Colonic mucosa (tissue), 4 donors: ENCODE measurements at regions not wholly inside any gene's neighbourhood (a gene's known extent, or its start where the extent isn't known, plus 50 kb on each side); places are given as distances from the start of the nearest gene placed in this dataset.

Source experiments
- DNase-seq: peaks from one replicate; pipeline ENCODE4 v3.0.0-alpha.2; 2020
- H3K27ac ChIP-seq: fragments of 200-600 bp; one replicate; pipeline ENCODE4 v1.8.0; 2021
- H3K27me3 ChIP-seq: fragments of 200-600 bp; one replicate; pipeline ENCODE4 v1.8.0; 2021
- H3K36me3 ChIP-seq: fragments of 200-600 bp; one replicate; pipeline ENCODE4 v1.8.0; 2021
- H3K4me1 ChIP-seq: fragments of 200-600 bp; one replicate; pipeline ENCODE4 v1.8.0; 2021; ENCODE audit warnings: mild to moderate bottlenecking
- H3K4me3 ChIP-seq: fragments of 200-600 bp; one replicate; pipeline ENCODE4 v1.8.0; 2021
- H3K9ac ChIP-seq, 2 donors: one replicate each; pipeline ENCODE4 v1.7.0; 2013; ENCODE audit warnings: control low read depth in 2 of 2, low read depth in 2 of 2, low read length in 2 of 2
- H3K9me3 ChIP-seq: fragments of 200-600 bp; one replicate; pipeline ENCODE4 v1.8.0; 2021
- intact Hi-C: fragments of 100-400 bp; cut with DNase I; formaldehyde crosslinking; loops from one replicate; pipeline ENCODE4 v1.14.1; 2022
- TF ChIP-seq, protein P1 (sequence below): fragments of 200-600 bp; IDR thresholded peaks from one replicate; pipeline ENCODE4 v1.8.0; 2022; ENCODE audit warnings: antibody characterized with exemption, mild to moderate bottlenecking
- donor health status: healthy.
- donor health status: DM: no; HTN: no; CAD: no.
- donor health status: DM: no; HTN: no; CAD: no.

GRCh38 chr1:219120624-219121544 lies 52.8 kb upstream of the LYPLAL1 start:
- intact Hi-C loops = no loop called here
- Histone ChIP-seq H3K27ac (no peak overlapping the region), H3K27me3 (no peaks in the 10 kb centered on the region), H3K36me3 (no peaks in the 10 kb centered on the region), H3K9me3 (no peaks in the 10 kb centered on the region), H3K9ac (no peak overlapping the region), H3K4me3 (no peak overlapping the region), H3K4me1 (no peaks in the 10 kb centered on the region)
- DNase-seq = peak; percentile 21
- TF ChIP-seq, protein P1, sequence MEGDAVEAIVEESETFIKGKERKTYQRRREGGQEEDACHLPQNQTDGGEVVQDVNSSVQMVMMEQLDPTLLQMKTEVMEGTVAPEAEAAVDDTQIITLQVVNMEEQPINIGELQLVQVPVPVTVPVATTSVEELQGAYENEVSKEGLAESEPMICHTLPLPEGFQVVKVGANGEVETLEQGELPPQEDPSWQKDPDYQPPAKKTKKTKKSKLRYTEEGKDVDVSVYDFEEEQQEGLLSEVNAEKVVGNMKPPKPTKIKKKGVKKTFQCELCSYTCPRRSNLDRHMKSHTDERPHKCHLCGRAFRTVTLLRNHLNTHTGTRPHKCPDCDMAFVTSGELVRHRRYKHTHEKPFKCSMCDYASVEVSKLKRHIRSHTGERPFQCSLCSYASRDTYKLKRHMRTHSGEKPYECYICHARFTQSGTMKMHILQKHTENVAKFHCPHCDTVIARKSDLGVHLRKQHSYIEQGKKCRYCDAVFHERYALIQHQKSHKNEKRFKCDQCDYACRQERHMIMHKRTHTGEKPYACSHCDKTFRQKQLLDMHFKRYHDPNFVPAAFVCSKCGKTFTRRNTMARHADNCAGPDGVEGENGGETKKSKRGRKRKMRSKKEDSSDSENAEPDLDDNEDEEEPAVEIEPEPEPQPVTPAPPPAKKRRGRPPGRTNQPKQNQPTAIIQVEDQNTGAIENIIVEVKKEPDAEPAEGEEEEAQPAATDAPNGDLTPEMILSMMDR = no peak

GRCh38 chr1:219121679-219122078 lies 52.0 kb upstream of the LYPLAL1 start:
- Histone ChIP-seq H3K27ac (no peak overlapping the region), H3K4me3 (no peak overlapping the region), H3K27me3 (no peaks in the 10 kb centered on the region), H3K36me3 (no peaks in the 10 kb centered on the region), H3K4me1 (no peaks in the 10 kb centered on the region), H3K9ac (no peak overlapping the region), H3K9me3 (no peaks in the 10 kb centered on the region)
- no peak for DNase-seq
- TF ChIP-seq, protein P1 = no peak
- intact Hi-C loops = no loop called here

- no peaks in the 10 kb centered on the region for H3K36me3 ChIP-seq
- intact Hi-C loops = no loop called here
- TF ChIP-seq, protein P1 = no peak
Measured at GRCh38 chr1:219123036-219123435, 50.6 kb upstream of the LYPLAL1 start.

More at GRCh38 chr1:219123036-219123435, 50.6 kb upstream of the LYPLAL1 start:
- no peak overlapping the region for H3K27ac ChIP-seq
- H3K9ac ChIP-seq = no peak overlapping the region
- H3K9me3 ChIP-seq = no peaks in the 10 kb centered on the region
- no peak overlapping the region for H3K4me3 ChIP-seq
- H3K27me3 ChIP-seq = no peaks in the 10 kb centered on the region
- no peak for DNase-seq
- no peaks in the 10 kb centered on the region for H3K4me1 ChIP-seq
